NCI-H2081 (cell line): ENCODE measurements at regions not wholly inside any gene's neighbourhood (a gene's known extent, or its start where the extent isn't known, plus 50 kb on each side); places are given as distances from the start of the nearest gene placed in this dataset.

Experiments used
- DNase-seq, 2 experiments: peaks; one replicate each; lab custom pipeline; 2025; lab: John Stamatoyannopoulos, UW

DNA sequence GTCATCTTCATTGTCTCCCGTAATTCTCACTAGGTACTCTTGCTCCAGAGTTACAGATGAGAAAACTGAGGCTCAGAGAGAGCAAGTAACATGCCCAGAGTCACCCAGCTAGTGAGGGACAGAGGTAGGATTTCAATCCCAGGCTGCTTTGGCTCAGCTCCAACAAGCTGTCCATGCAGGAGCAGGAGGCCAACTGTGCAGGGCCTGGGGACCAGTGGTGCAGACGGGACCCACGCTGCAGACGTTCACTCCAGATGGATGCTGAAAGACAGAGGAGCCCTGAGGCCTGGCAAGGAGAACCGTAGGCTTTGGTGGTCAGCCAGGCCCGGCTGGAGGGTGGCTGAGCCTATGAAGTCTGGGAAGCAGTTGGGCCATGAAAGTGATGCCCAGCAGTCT is 102.6 kb downstream of the MCFD2 start:
- no peak for DNase-seq
